ENCODE measurements at regions not wholly inside any gene's neighbourhood (a gene's known extent, or its start where the extent isn't known, plus 50 kb on each side); places are given as distances from the start of the nearest gene placed in this dataset.

- no peaks in the 10 kb centered on the region for H3K27me3 ChIP-seq
Measured at GRCh38 chr15:62430552-62430951, 265.5 kb upstream of the C2CD4B start.

GRCh38 chr15:62431008-62431797 is 266.1 kb upstream of the C2CD4B start:
- Histone ChIP-seq H3K27me3 (no peaks in the 10 kb centered on the region), H3K36me3 (no peaks in the 10 kb centered on the region), H3K4me3 (no peak overlapping the region), H3K9me3 (no peaks in the 10 kb centered on the region)
- no peak for DNase-seq

More at GRCh38 chr15:62430552-62430951, 265.5 kb upstream of the C2CD4B start:
- Histone ChIP-seq H3K36me3 (no peaks in the 10 kb centered on the region), H3K4me3 (no peak overlapping the region), H3K9me3 (no peaks in the 10 kb centered on the region)
- no peak for DNase-seq

DNA sequence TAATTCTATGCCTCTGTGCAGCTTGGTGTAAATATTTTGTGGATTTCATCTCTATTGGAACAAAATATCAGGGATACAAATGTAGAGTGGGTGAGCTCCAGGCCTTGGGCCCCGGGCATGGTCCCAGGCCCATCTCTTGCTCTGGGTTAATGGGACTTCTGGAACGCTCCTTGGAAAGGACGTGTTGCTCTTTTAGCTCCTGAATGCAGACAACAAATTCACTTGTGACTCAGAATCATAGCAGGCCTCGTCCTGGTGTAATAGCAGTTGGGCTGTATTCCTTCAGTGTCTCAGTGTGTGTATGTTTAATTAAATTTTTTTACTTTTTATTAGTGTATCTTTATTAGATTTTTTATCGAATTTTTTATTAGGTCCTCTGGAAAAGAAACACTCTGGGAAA is 266.7 kb upstream of the C2CD4B start:
- Histone ChIP-seq H3K36me3 (no peaks in the 10 kb centered on the region), H3K4me3 (no peak overlapping the region), H3K9me3 (no peaks in the 10 kb centered on the region), H3K27me3 (no peaks in the 10 kb centered on the region)
- no peak for DNase-seq

DNA sequence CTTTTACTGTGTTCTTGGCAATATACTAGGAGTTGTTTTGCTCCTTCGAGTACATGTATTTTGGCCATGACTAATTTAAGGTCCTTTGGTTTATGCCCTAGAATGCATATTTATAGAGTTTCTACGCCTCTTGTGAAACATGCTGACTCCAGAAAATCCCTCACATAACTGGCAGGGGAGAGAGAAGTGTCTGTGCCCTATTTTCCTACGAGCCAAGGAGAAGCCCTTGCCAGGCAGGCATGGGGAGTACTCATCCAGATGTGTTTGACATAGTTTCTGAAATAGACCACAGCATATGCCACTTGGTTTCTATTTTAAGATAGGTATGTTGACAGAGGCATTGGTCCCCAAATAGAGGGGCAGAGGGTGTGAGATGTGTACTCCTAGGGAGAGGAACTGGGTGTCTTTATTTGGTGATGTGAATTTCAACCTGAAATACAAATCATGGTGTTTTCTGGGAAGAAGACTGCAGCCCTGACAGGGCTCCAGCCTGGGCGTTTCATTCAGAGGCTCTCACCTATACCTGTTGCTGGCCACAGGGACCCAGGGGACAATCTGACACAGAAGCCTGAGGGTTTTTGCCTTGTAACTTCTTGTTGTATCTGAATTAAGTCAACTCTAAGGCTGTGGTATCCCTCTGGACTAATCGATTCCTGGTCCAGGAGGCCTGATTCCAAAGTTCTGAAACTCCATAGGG is 267.8 kb upstream of the C2CD4B start:
- DNase-seq: no peak
- Histone ChIP-seq H3K36me3 (no peaks in the 10 kb centered on the region), H3K27me3 (no peaks in the 10 kb centered on the region), H3K9me3 (no peaks in the 10 kb centered on the region), H3K4me3 (no peak overlapping the region)

- no peaks in the 10 kb centered on the region for H3K27me3 ChIP-seq
- H3K9me3 ChIP-seq: no peaks in the 10 kb centered on the region
- no peak for DNase-seq
- no peaks in the 10 kb centered on the region for H3K36me3 ChIP-seq
- H3K4me3 ChIP-seq: no peak overlapping the region
Measured at GRCh38 chr15:62436235-62436634, 271.1 kb upstream of the C2CD4B start.

DNA sequence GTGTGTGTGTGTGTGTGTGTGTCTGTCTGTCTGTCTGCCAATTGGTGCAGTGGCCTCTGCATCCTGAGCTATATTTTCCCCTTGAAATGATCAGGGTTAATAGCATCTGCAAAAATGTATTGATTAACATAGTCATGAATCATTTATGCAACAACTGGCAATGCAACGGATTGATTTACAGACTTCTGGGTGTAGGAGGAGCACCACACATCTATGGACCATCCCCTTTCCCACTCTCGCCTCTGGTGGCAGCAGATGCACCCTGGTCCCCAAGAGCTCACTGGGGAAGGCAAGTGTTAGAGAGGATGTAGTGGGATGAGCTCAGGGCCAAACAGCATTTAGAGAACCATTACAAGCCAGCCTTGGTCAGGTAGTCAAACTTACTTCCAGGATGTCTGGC is 272.7 kb upstream of the C2CD4B start:
- Histone ChIP-seq H3K36me3 (no peaks in the 10 kb centered on the region), H3K27me3 (no peaks in the 10 kb centered on the region), H3K9me3 (no peaks in the 10 kb centered on the region), H3K4me3 (no peak overlapping the region)
- DNase-seq: no peak

DNA sequence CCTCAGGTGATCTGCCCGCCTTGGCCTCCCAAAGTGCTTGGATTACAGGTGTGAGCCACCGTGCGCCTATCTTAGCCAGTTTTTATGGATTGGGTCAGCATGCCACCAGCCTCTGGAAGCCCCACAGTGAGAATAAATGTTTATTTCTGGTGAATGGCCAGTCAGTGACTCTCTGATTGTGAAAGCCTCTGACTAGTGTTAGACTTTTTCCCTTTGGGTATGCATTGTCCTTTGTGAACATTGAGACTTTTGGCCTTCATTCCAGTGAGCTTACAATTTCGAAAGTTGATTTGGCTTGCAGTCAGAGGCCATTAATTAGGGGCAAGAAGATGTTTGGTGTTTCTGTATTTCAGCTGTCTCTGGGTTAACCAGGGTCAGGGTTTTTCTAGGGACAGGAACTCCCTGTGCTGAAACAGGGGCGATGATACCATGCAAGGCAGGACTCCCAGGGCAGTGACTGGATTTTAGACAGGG is 274.5 kb upstream of the C2CD4B start:
- no peak for DNase-seq
- H3K9me3 ChIP-seq: no peaks in the 10 kb centered on the region
- H3K27me3 ChIP-seq: no peaks in the 10 kb centered on the region
- H3K36me3 ChIP-seq: no peaks in the 10 kb centered on the region
- no peak overlapping the region for H3K4me3 ChIP-seq

- Histone ChIP-seq H3K9me3 (no peaks in the 10 kb centered on the region), H3K4me3 (no peak overlapping the region), H3K27me3 (no peaks in the 10 kb centered on the region), H3K36me3 (no peaks in the 10 kb centered on the region)
- no peak for DNase-seq
Measured at GRCh38 chr15:62440362-62441105, 275.4 kb upstream of the C2CD4B start.

GRCh38 chr15:62444104-62445022 is 279.3 kb upstream of the C2CD4B start:
- Histone ChIP-seq H3K27me3 (no peaks in the 10 kb centered on the region), H3K36me3 (no peaks in the 10 kb centered on the region), H3K9me3 (no peaks in the 10 kb centered on the region), H3K4me3 (no peak overlapping the region)
- DNase-seq: peak; percentile 94

DNA sequence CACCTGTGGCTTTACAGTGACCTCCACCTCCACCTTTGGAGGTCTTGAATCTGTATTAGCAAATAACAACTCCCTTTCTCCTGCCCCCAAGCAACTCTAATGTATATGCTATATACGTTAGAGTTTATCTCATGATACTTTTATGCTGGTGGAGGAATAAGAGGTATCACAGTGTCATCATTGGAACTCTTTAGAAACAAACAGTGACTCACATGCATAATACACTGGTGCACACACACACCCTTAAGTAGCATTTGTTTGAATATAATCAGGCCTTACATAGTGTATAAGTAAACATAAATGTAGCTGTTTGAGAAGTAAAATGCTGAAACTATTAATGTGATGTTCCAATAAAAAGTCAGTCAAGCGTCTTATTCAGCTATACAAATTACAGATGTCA is 280.2 kb upstream of the C2CD4B start:
- no peak overlapping the region for H3K4me3 ChIP-seq
- no peaks in the 10 kb centered on the region for H3K36me3 ChIP-seq
- no peaks in the 10 kb centered on the region for H3K27me3 ChIP-seq
- no peaks in the 10 kb centered on the region for H3K9me3 ChIP-seq
- DNase-seq: no peak

DNA sequence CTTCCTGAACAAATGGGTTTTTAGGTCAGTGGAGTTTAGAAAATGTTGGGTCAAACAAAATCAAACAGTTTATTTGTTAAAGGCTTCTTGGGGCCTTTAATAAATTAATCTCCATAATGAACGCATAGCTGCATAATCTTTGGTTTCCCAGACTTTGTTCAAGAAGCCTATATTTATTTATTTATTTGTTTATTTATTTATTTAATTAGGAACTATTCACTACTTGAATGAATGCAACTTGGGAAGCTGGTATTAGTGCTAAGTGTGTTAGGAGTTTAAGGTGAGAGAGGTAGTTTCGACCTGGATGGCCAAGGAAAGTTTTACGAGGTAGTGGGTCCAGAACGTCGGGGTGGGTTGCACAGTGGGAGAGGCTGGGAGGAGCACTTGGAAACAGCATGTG is 281.9 kb upstream of the C2CD4B start:
- Histone ChIP-seq H3K4me3 (no peak overlapping the region), H3K9me3 (no peaks in the 10 kb centered on the region), H3K36me3 (no peaks in the 10 kb centered on the region), H3K27me3 (no peaks in the 10 kb centered on the region)
- no peak for DNase-seq

DNA sequence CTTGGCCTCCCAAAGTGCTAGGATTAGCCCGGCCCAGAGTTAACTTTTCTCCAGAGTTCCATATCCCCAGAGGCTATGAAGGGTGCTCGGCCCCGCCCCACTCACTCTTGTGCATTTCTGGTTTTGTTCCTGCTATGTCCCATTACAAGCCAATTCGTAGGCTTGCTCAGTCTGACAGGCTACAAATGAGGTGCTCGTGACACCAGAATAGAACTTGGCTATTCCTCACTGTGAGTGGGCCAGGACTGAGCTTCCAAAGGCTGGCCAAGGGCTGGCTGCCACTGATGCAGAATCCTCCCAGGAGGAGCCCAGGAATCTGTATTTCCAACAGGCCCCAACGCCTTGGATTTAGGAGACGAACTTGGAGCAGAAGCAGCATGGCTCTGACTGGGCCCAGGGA is 282.7 kb upstream of the C2CD4B start:
- Histone ChIP-seq H3K4me3 (no peak overlapping the region), H3K27me3 (no peaks in the 10 kb centered on the region), H3K9me3 (no peaks in the 10 kb centered on the region), H3K36me3 (no peaks in the 10 kb centered on the region)
- DNase-seq: no peak

DNA sequence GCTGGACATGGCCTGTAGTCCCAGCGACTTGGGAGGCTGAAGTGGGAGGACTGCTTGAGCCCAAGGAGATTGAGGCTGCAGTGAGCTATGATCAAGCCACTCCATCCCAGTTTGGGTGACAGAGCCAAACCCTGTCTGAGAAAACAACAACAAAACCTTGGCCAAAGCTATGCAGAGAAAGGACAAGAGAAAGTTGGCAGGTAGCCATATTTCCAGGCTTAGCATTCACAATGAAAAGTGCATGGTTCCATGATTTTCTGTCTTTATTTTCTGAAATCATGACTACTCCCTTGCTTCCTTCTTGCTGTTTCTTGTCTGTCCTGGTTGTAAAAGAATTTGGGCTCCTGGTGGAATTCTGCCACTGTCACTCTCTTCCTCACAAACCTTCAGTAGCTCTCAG is 284.6 kb upstream of the C2CD4B start:
- Histone ChIP-seq H3K27me3 (no peaks in the 10 kb centered on the region), H3K4me3 (no peak overlapping the region), H3K36me3 (no peaks in the 10 kb centered on the region), H3K9me3 (no peaks in the 10 kb centered on the region)
- DNase-seq: no peak

DNA sequence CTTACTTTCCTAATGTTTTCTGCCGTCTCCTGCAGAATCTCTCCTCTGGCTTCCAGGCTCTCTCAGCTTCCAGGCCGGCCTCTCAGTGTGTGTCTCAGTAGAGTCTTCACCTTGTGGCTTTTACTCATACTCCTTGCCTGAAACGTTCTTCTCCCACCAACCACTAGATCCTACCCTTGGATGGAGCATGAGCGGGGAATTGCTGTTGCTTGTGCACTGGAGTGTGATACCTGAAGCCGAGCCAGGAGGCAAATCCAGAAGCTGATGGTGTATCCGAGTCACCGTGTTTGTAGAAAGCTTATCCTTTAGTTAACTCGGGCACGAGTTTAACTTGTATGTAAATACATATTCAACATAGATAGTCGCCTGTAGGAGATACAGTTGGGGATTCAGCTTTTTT is 285.0 kb upstream of the C2CD4B start:
- Histone ChIP-seq H3K4me3 (no peak overlapping the region), H3K27me3 (no peaks in the 10 kb centered on the region), H3K9me3 (no peaks in the 10 kb centered on the region), H3K36me3 (no peaks in the 10 kb centered on the region)
- DNase-seq: no peak

DNA sequence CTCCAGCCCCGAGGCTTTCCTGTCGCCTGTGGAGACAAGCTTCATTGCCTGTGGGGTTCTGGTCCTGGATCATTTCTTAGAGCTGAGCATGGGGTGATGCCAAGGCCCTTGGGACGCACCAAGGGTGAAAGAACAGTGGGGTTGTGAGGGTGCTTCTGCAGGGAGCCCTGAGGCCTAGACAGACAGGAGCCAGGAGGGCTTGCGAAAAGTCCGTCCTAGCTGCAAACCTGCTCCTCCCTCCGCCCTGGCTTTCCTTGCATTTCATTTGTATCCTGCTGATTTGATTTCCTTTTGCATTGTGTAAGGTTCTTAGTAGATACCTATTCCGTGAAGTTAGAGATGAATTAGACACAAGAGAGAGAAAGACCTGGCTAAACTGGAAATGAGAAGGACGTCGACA is 286.9 kb upstream of the C2CD4B start:
- no peaks in the 10 kb centered on the region for H3K27me3 ChIP-seq
- no peak for DNase-seq
- no peak overlapping the region for H3K4me3 ChIP-seq
- H3K36me3 ChIP-seq: no peaks in the 10 kb centered on the region
- H3K9me3 ChIP-seq: no peaks in the 10 kb centered on the region

- Histone ChIP-seq H3K4me3 (no peak overlapping the region), H3K36me3 (no peaks in the 10 kb centered on the region), H3K9me3 (no peaks in the 10 kb centered on the region), H3K27me3 (no peaks in the 10 kb centered on the region)
- DNase-seq: no peak
Measured at GRCh38 chr15:62452667-62453066, 287.6 kb upstream of the C2CD4B start.
